ENCODE measurements at regions not wholly inside any gene's neighbourhood (a gene's known extent, or its start where the extent isn't known, plus 50 kb on each side); places are given as distances from the start of the nearest gene placed in this dataset.

- Mint-ChIP-seq H3K27ac (no peak overlapping the region), H3K36me3 (ENCODE audit: low read depth) (no peaks in the 10 kb centered on the region), H3K4me1 (no peaks in the 10 kb centered on the region), H3K4me3 (no peak overlapping the region), H3K27me3 (ENCODE audit: low read depth) (no peaks in the 10 kb centered on the region), H3K9me3 (peaks cover 35% of the 10 kb centered on the region)
- TF ChIP-seq CTCF (IDR thresholded peaks at IDR 0.05; ENCODE audit: unreplicated experiment in 3 of 3): no peak
Observed at GRCh38 chr4:179941911-179942310, 2301.3 kb upstream of the TENM3 start.

- H3K36me3 Mint-ChIP-seq (ENCODE audit: low read depth): no peaks in the 10 kb centered on the region
- H3K9me3 Mint-ChIP-seq: no peaks in the 10 kb centered on the region
- H3K27ac Mint-ChIP-seq: no peak overlapping the region
- peaks cover 4% of the 10 kb centered on the region for H3K27me3 Mint-ChIP-seq (ENCODE audit: low read depth)
- no peak for TF ChIP-seq CTCF (IDR thresholded peaks at IDR 0.05; ENCODE audit: unreplicated experiment in 3 of 3)
- no peaks in the 10 kb centered on the region for H3K4me1 Mint-ChIP-seq
- no peak overlapping the region for H3K4me3 Mint-ChIP-seq
Observed at GRCh38 chr4:179976777-179977176, 2266.4 kb upstream of the TENM3 start.

GRCh38 chr4:179977378-179977777 is 2265.8 kb upstream of the TENM3 start:
- no peak overlapping the region for H3K4me3 Mint-ChIP-seq
- TF ChIP-seq CTCF (IDR thresholded peaks at IDR 0.05; ENCODE audit: unreplicated experiment in 3 of 3): no peak
- no peaks in the 10 kb centered on the region for H3K36me3 Mint-ChIP-seq (ENCODE audit: low read depth)
- no peak overlapping the region for H3K27ac Mint-ChIP-seq
- peaks cover 4% of the 10 kb centered on the region for H3K27me3 Mint-ChIP-seq (ENCODE audit: low read depth)
- H3K9me3 Mint-ChIP-seq: no peaks in the 10 kb centered on the region
- H3K4me1 Mint-ChIP-seq: no peaks in the 10 kb centered on the region

- no peaks in the 10 kb centered on the region for H3K27me3 Mint-ChIP-seq (ENCODE audit: low read depth)
- H3K36me3 Mint-ChIP-seq (ENCODE audit: low read depth): no peaks in the 10 kb centered on the region
- TF ChIP-seq CTCF (IDR thresholded peaks at IDR 0.05; ENCODE audit: unreplicated experiment in 3 of 3): no peak
- no peaks in the 10 kb centered on the region for H3K4me1 Mint-ChIP-seq
- H3K9me3 Mint-ChIP-seq: no peaks in the 10 kb centered on the region
- H3K4me3 Mint-ChIP-seq: no peak overlapping the region
- no peak overlapping the region for H3K27ac Mint-ChIP-seq
Observed at GRCh38 chr4:179981161-179981560, 2262.0 kb upstream of the TENM3 start.

- H3K36me3 Mint-ChIP-seq (ENCODE audit: low read depth): no peaks in the 10 kb centered on the region
- no peak for TF ChIP-seq CTCF (IDR thresholded peaks at IDR 0.05; ENCODE audit: unreplicated experiment in 3 of 3)
- H3K9me3 Mint-ChIP-seq: peaks cover 4% of the 10 kb centered on the region
- peak overlapping the region in 2 of 3 experiments; percentile 5 to 28 for H3K27ac Mint-ChIP-seq
- H3K27me3 Mint-ChIP-seq (ENCODE audit: low read depth): no peaks in the 10 kb centered on the region
- no peak overlapping the region for H3K4me3 Mint-ChIP-seq
- H3K4me1 Mint-ChIP-seq: no peaks in the 10 kb centered on the region
Observed at GRCh38 chr4:179989975-179990374, 2253.2 kb upstream of the TENM3 start.

GRCh38 chr4:180009316-180009715 is 2233.9 kb upstream of the TENM3 start:
- no peaks in the 10 kb centered on the region for H3K27me3 Mint-ChIP-seq (ENCODE audit: low read depth)
- no peak overlapping the region for H3K27ac Mint-ChIP-seq
- no peaks in the 10 kb centered on the region for H3K9me3 Mint-ChIP-seq
- H3K36me3 Mint-ChIP-seq (ENCODE audit: low read depth): no peaks in the 10 kb centered on the region
- TF ChIP-seq CTCF (IDR thresholded peaks at IDR 0.05; ENCODE audit: unreplicated experiment in 3 of 3): no peak
- H3K4me1 Mint-ChIP-seq: no peaks in the 10 kb centered on the region
- H3K4me3 Mint-ChIP-seq: no peak overlapping the region
